Psoas muscle (tissue), 7 donors: ENCODE measurements at regions not wholly inside any gene's neighbourhood (a gene's known extent, or its start where the extent isn't known, plus 50 kb on each side); places are given as distances from the start of the nearest gene placed in this dataset.

Source experiments
- ATAC-seq, 4 donors: fragments of 200-7000 bp; cut with Tn5 transposase; one replicate each; pipeline ENCODE4 v1.9.1; 2020; ENCODE audit warnings: moderate library complexity in 3 of 4, mild to moderate bottlenecking in 2 of 4
- DNase-seq, 2 donors: peaks; one replicate each; pipeline ENCODE4 v3.0.0-alpha.2; 2020
- H3K27ac ChIP-seq: fragments of 200-600 bp; one replicate; pipeline ENCODE4 v1.8.0; 2022
- H3K27me3 ChIP-seq, 3 donors: fragments of 200-600 bp in 1 of 3; one replicate each; pipeline versions ENCODE4 v1.6.1 to v1.8.0; 2013 to 2022; ENCODE audit warnings: low read length in 2 of 3, mild to moderate bottlenecking in 2 of 3, moderate library complexity in 1 of 3; ENCODE audit not compliant: insufficient read depth in 3 of 3
- H3K36me3 ChIP-seq, 2 donors: fragments of 200-600 bp in 1 of 2; one replicate each; pipeline versions ENCODE4 v1.6.1 to v1.8.0; 2013 to 2022; ENCODE audit warnings: low read depth in 1 of 2, mild to moderate bottlenecking in 1 of 2, moderate library complexity in 1 of 2; ENCODE audit not compliant: insufficient read depth in 1 of 2
- H3K4me1 ChIP-seq: fragments of 200-600 bp; one replicate; pipeline ENCODE4 v1.8.0; 2022
- H3K4me3 ChIP-seq: fragments of 200-600 bp; one replicate; pipeline ENCODE4 v1.8.0; 2022; ENCODE audit warnings: mild to moderate bottlenecking
- H3K9me3 ChIP-seq: fragments of 200-600 bp; one replicate; pipeline ENCODE4 v1.8.0; 2022
- WGBS, 3 donors: extraction: QIAGEN DNeasy Blood & Tissue Kit; methylation state at CpG; one replicate each; pipeline versions ENCODE4 v1.1.6 to v1.1.7; 2013; 5-methylcytosine and 5-hydroxymethylcytosine counted together
- intact Hi-C, 2 donors: fragments of 100-400 bp; cut with DNase I; formaldehyde crosslinking; loops; one replicate each; pipeline versions ENCODE4 v1.11.0 to v1.14.2; 2022
- TF ChIP-seq, protein P1 (sequence below): fragments of 200-600 bp; IDR thresholded peaks from one replicate; pipeline ENCODE4 v1.8.0; 2022; ENCODE audit warnings: antibody characterized with exemption
- donor health status: healthy with polysubstance abuse.
- donor health status: DM: no; HTN: no; CAD: no; lungs with moderate emphysema.
- donor health status: Bipolar disorder and iron deficiency.
- donor health status: healthy.
- donor health status: DM: yes; HTN: yes; CAD: no.
- donor health status: DM: no; HTN: no; CAD: no.
- donor health status: DM: yes; HTN: yes; CAD: no.

DNA sequence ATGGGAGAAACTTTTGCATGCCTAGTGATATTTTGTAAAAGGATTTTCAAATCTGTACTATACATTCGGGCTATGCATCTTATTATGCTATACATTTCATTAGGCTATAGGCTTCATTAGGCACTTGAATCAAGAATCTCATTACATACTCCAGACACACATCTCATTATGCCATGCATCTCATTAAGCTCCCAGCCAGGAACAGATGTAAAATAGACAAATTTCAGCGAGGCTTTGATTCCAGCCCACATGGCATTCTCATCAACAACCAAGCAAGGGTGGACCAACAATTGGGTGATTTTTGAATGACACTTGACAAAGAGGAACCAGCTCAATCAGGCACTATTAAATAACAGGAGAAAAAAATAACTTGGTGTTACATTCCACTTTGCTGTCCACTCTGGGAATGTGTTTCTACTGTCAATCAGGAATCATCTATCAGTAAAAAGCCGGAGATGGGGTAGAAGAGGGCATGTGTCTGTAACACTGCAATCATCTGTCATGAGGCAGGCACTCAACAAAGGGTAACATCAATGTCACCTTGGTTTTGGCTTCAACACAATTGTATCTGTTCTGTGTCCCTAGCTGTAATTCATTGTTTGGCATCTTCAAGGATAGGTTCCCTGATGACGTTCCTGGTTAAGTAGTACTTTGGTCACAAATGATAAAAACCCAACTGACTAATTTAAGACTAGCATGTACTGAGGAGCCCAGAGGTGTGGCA, 498.6 kb downstream of the EPHA4 start:
- ATAC-seq (no peak), DNase-seq (no peak)
- WGBS, 3 donors = 81 to 88% (median 87%) methylated on average over 4 of the region's 4 CpGs
- no peak overlapping the region for H3K4me3 ChIP-seq
- H3K9me3 ChIP-seq = no peaks in the 10 kb centered on the region
- no peaks in the 10 kb centered on the region for H3K36me3 ChIP-seq
- H3K27ac ChIP-seq = no peak overlapping the region
- intact Hi-C loops = no loop called here
- H3K27me3 ChIP-seq = no peaks in the 10 kb centered on the region
- TF ChIP-seq, protein P1, sequence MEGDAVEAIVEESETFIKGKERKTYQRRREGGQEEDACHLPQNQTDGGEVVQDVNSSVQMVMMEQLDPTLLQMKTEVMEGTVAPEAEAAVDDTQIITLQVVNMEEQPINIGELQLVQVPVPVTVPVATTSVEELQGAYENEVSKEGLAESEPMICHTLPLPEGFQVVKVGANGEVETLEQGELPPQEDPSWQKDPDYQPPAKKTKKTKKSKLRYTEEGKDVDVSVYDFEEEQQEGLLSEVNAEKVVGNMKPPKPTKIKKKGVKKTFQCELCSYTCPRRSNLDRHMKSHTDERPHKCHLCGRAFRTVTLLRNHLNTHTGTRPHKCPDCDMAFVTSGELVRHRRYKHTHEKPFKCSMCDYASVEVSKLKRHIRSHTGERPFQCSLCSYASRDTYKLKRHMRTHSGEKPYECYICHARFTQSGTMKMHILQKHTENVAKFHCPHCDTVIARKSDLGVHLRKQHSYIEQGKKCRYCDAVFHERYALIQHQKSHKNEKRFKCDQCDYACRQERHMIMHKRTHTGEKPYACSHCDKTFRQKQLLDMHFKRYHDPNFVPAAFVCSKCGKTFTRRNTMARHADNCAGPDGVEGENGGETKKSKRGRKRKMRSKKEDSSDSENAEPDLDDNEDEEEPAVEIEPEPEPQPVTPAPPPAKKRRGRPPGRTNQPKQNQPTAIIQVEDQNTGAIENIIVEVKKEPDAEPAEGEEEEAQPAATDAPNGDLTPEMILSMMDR = no peak
- no peaks in the 10 kb centered on the region for H3K4me1 ChIP-seq

DNA sequence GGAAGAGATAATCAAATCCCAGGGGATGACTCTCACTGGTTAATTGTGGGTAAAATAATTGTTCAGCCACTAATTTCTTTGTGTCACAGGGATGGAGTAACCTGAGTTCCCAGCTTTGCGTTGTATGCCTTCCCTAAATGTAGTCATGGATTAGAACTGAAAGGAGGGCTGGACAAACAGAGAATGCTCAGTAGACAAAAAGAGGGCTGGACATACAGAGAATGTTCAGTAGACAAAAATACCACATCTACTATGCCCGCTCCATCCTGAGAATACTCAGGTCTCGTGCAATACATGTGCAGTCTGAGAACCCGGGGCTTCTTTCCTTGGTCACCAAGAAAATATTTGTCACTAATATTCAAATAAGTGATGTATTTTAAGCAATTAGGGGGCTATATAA, 497.9 kb downstream of the EPHA4 start:
- 93 to 98% (median 93%) methylated on average over 4 of the region's 4 CpGs for WGBS, 3 donors
- TF ChIP-seq, protein P1 = no peak
- no peak for DNase-seq
- ATAC-seq = no peak
- intact Hi-C loops = no loop called here
- Histone ChIP-seq H3K27me3 (no peaks in the 10 kb centered on the region), H3K4me1 (no peaks in the 10 kb centered on the region), H3K9me3 (no peaks in the 10 kb centered on the region), H3K27ac (no peak overlapping the region), H3K36me3 (no peaks in the 10 kb centered on the region), H3K4me3 (no peak overlapping the region)

DNA sequence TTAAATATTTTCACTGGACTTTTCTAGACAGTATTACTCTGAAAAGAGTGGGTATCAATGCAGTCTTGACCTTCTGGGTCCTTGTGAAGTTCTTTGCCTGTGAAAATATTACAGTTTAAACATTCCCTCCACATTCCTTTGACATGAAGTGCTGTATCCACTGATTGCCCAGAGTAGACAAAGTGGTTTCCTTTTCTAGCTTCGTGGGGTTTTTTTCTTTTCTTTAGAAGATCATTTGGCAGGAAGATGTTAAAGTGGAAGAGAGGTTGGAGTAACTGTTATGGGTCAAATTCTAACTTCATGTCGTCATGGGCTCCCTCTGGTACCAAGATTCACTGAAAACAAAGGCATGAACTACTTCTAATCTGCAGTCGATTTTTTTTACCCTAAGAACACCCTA, 496.9 kb downstream of the EPHA4 start:
- DNase-seq = no peak
- no peaks in the 10 kb centered on the region for H3K4me1 ChIP-seq
- no peaks in the 10 kb centered on the region for H3K36me3 ChIP-seq
- WGBS, 3 donors = 23 to 31% (median 26%) methylated on average over 3 of the region's 3 CpGs
- H3K27me3 ChIP-seq = no peaks in the 10 kb centered on the region
- H3K27ac ChIP-seq = no peak overlapping the region
- H3K4me3 ChIP-seq = no peak overlapping the region
- no peak for ATAC-seq
- intact Hi-C loops = no loop called here
- H3K9me3 ChIP-seq = no peaks in the 10 kb centered on the region
- TF ChIP-seq, protein P1 = no peak

DNA sequence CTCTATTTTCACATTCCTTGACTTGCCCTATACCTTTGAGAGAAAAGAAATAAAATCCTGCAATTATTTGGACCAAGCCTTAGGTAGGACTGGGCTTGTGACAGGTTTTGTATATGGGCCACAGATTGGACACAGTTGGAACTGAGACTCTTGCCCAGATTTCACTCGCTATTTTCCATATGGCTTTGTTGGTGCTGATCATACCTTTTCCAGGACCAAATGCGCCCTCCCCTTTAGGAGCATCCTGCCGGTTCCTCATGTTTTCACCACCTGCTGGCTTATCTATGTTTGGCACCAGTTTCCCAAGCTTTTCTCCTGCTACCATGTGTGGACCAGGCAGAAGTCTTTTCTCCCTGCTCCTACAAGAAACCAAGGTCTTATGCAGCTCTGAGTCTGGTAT, 494.9 kb downstream of the EPHA4 start:
- intact Hi-C loops = no loop called here

More for the DNA sequence above, 494.9 kb downstream of the EPHA4 start:
- Histone ChIP-seq H3K4me1 (no peaks in the 10 kb centered on the region), H3K9me3 (no peaks in the 10 kb centered on the region), H3K36me3 (no peaks in the 10 kb centered on the region), H3K27me3 (no peaks in the 10 kb centered on the region), H3K27ac (no peak overlapping the region), H3K4me3 (no peak overlapping the region)
- no peak for ATAC-seq
- WGBS, 3 donors = 78 to 79% (median 79%) methylated on average over 3 of the region's 3 CpGs
- no peak for DNase-seq
- TF ChIP-seq, protein P1 = no peak
